ENCODE measurements at regions not wholly inside any gene's neighbourhood (a gene's known extent, or its start where the extent isn't known, plus 50 kb on each side); places are given as distances from the start of the nearest gene placed in this dataset.

DNA sequence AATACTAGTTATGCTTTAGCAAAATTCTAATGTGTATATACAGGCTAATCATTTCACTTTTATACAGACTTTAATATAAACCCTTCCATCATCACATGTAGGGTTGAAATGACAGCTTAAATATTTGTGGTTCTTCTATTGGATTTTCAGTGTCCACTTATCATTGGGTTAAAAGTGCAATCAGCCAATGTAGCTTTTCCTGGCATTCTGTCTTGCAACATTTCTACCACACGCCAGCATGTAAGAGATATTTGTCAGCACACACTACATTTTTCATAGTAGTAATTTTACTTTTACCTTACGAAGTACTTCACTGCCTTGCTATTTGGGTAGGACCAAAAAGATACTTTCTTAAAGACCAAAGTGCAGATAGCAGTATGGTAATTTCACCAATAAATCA, 252.0 kb downstream of the TBX18 start:
- Histone ChIP-seq H2BK5ac (ENCODE audit: low read length) (no peak overlapping the region), H3K79me1 (ENCODE audit: low read depth, low read length) (no peaks in the 10 kb centered on the region), H3K36me3 (replicated peaks in 1 of 2; ENCODE audit: control insufficient read depth in 2 of 2, insufficient read depth in 2 of 2, low read length in 2 of 2) (no peaks in the 10 kb centered on the region), H3K14ac (ENCODE audit: low read length) (no peak overlapping the region), H3K18ac (ENCODE audit: low read length) (no peak overlapping the region), H3K4me3 (ENCODE audit: low read length in 2 of 2) (no peak overlapping the region), H3K23ac (ENCODE audit: low read depth, low read length, poor library complexity) (no peak overlapping the region), H2BK15ac (ENCODE audit: low read length) (no peak overlapping the region), H3K27me3 (ENCODE audit: control insufficient read depth in 3 of 3, insufficient read depth in 3 of 3, low read depth in 1 of 3, low read length in 3 of 3) (no peaks in the 10 kb centered on the region), H3K4me2 (ENCODE audit: insufficient read depth, low read length, poor library complexity, severe bottlenecking) (no peak overlapping the region), H3K27ac (replicated peaks; ENCODE audit: low read length) (no peak overlapping the region), H3K4me1 (ENCODE audit: control insufficient read depth in 2 of 2, insufficient read depth in 1 of 2, low read depth in 1 of 2, low read length in 2 of 2) (no peaks in the 10 kb centered on the region), H2AK5ac (ENCODE audit: low read depth, low read length) (no peak overlapping the region), H4K8ac (ENCODE audit: low read depth, low read length) (no peak overlapping the region), H2BK120ac (ENCODE audit: low read depth, low read length) (no peak overlapping the region), H2BK12ac (ENCODE audit: low read length) (no peak overlapping the region), H4K91ac (ENCODE audit: low read depth, low read length, poor library complexity) (no peak overlapping the region), H3K9ac (ENCODE audit: low read depth, low read length, poor library complexity) (no peak overlapping the region), H3K4ac (ENCODE audit: low read length) (no peak overlapping the region), H3K9me3 (replicated peaks in 1 of 2; ENCODE audit: control insufficient read depth in 2 of 2, insufficient read depth in 1 of 2, low read depth in 1 of 2, low read length in 2 of 2) (no peaks in the 10 kb centered on the region), H2AFZ (ENCODE audit: low read length) (no peak overlapping the region)
- DNase-seq (ENCODE audit: low spot score), result no peak
- WGBS, 2 donors (ENCODE audit: extremely low coverage in 2 of 2, insufficient read length in 2 of 2, insufficient replicate concordance in 1 of 2), result no CpG with 5 or more reads among the region's 2 CpGs

DNA sequence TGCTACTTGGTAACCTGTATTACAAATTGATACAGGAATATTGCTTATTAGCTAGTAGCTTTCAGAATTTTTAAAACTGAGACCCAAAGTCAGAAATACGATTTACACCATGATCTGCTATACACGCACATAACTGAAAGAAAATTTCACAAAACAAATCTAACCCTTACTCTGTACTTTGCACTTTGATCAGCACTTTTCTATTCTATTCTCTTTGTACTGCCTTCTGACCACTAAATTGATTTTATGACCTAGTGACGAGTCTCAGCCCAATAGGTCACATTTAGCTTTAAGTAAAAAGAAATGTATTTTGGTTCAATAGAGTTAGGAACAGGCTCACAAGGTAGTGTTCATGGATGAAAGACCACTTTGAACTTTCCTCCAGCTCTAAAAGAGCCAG, 252.5 kb downstream of the TBX18 start:
- no peak overlapping the region for H2AFZ ChIP-seq (ENCODE audit: low read length)
- H3K27me3 ChIP-seq (ENCODE audit: control insufficient read depth in 3 of 3, insufficient read depth in 3 of 3, low read depth in 1 of 3, low read length in 3 of 3), result no peaks in the 10 kb centered on the region
- no peak for DNase-seq (ENCODE audit: low spot score)
- no peak overlapping the region for H3K23ac ChIP-seq (ENCODE audit: low read depth, low read length, poor library complexity)
- no peak overlapping the region for H3K14ac ChIP-seq (ENCODE audit: low read length)
- H2BK12ac ChIP-seq (ENCODE audit: low read length), result no peak overlapping the region
- WGBS, 2 donors (ENCODE audit: extremely low coverage in 2 of 2, insufficient read length in 2 of 2, insufficient replicate concordance in 1 of 2), result no CpG with 5 or more reads among the region's 3 CpGs
- H3K79me1 ChIP-seq (ENCODE audit: low read depth, low read length), result no peaks in the 10 kb centered on the region
- H2BK15ac ChIP-seq (ENCODE audit: low read length), result no peak overlapping the region
- H3K27ac ChIP-seq (replicated peaks; ENCODE audit: low read length), result no peak overlapping the region
- H4K91ac ChIP-seq (ENCODE audit: low read depth, low read length, poor library complexity), result no peak overlapping the region
- no peak overlapping the region for H3K9ac ChIP-seq (ENCODE audit: low read depth, low read length, poor library complexity)
- no peaks in the 10 kb centered on the region for H3K9me3 ChIP-seq (replicated peaks in 1 of 2; ENCODE audit: control insufficient read depth in 2 of 2, insufficient read depth in 1 of 2, low read depth in 1 of 2, low read length in 2 of 2)
- no peak overlapping the region for H2BK5ac ChIP-seq (ENCODE audit: low read length)
- no peak overlapping the region for H3K4me3 ChIP-seq (ENCODE audit: low read length in 2 of 2)
- H3K36me3 ChIP-seq (replicated peaks in 1 of 2; ENCODE audit: control insufficient read depth in 2 of 2, insufficient read depth in 2 of 2, low read length in 2 of 2), result no peaks in the 10 kb centered on the region
- no peak overlapping the region for H3K18ac ChIP-seq (ENCODE audit: low read length)
- H3K4ac ChIP-seq (ENCODE audit: low read length), result no peak overlapping the region
- no peak overlapping the region for H3K4me2 ChIP-seq (ENCODE audit: insufficient read depth, low read length, poor library complexity, severe bottlenecking)
- no peaks in the 10 kb centered on the region for H3K4me1 ChIP-seq (ENCODE audit: control insufficient read depth in 2 of 2, insufficient read depth in 1 of 2, low read depth in 1 of 2, low read length in 2 of 2)
- no peak overlapping the region for H2BK120ac ChIP-seq (ENCODE audit: low read depth, low read length)
- H2AK5ac ChIP-seq (ENCODE audit: low read depth, low read length), result no peak overlapping the region
- H4K8ac ChIP-seq (ENCODE audit: low read depth, low read length), result no peak overlapping the region

DNA sequence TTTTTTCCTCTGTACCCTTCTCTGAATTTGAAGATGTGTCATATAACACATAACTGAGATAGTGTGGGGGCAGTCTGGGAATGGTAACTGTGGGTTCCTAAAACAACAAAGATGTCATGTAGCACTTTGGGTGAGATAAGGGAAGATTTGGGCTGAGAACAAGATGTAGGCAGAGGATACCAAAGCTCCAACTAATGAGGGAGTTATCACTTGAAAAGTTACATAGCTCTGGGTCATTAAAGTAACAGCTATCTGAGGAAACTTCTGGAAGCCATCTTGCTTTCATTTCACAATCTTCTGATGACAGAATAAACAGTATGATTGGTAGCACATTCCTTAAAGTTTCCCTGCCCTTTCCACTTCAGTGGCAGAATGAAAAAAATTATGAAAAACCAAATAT, 255.4 kb downstream of the TBX18 start:
- Histone ChIP-seq H3K4ac (ENCODE audit: low read length) (no peak overlapping the region), H3K9ac (ENCODE audit: low read depth, low read length, poor library complexity) (no peak overlapping the region), H3K27me3 (ENCODE audit: control insufficient read depth in 3 of 3, insufficient read depth in 3 of 3, low read depth in 1 of 3, low read length in 3 of 3) (no peaks in the 10 kb centered on the region), H3K23ac (ENCODE audit: low read depth, low read length, poor library complexity) (no peak overlapping the region), H3K4me3 (ENCODE audit: low read length in 2 of 2) (no peak overlapping the region), H2BK15ac (ENCODE audit: low read length) (no peak overlapping the region), H2BK120ac (ENCODE audit: low read depth, low read length) (no peak overlapping the region), H3K4me1 (ENCODE audit: control insufficient read depth in 2 of 2, insufficient read depth in 1 of 2, low read depth in 1 of 2, low read length in 2 of 2) (no peaks in the 10 kb centered on the region), H2AK5ac (ENCODE audit: low read depth, low read length) (no peak overlapping the region), H3K9me3 (replicated peaks in 1 of 2; ENCODE audit: control insufficient read depth in 2 of 2, insufficient read depth in 1 of 2, low read depth in 1 of 2, low read length in 2 of 2) (no peaks in the 10 kb centered on the region), H2BK12ac (ENCODE audit: low read length) (no peak overlapping the region), H3K79me1 (ENCODE audit: low read depth, low read length) (no peaks in the 10 kb centered on the region), H2BK5ac (ENCODE audit: low read length) (no peak overlapping the region), H3K4me2 (ENCODE audit: insufficient read depth, low read length, poor library complexity, severe bottlenecking) (no peak overlapping the region), H3K14ac (ENCODE audit: low read length) (no peak overlapping the region), H3K36me3 (replicated peaks in 1 of 2; ENCODE audit: control insufficient read depth in 2 of 2, insufficient read depth in 2 of 2, low read length in 2 of 2) (no peaks in the 10 kb centered on the region), H3K27ac (replicated peaks; ENCODE audit: low read length) (no peak overlapping the region), H2AFZ (ENCODE audit: low read length) (no peak overlapping the region), H4K91ac (ENCODE audit: low read depth, low read length, poor library complexity) (no peak overlapping the region), H3K18ac (ENCODE audit: low read length) (no peak overlapping the region), H4K8ac (ENCODE audit: low read depth, low read length) (no peak overlapping the region)
- DNase-seq (ENCODE audit: low spot score), result no peak

DNA sequence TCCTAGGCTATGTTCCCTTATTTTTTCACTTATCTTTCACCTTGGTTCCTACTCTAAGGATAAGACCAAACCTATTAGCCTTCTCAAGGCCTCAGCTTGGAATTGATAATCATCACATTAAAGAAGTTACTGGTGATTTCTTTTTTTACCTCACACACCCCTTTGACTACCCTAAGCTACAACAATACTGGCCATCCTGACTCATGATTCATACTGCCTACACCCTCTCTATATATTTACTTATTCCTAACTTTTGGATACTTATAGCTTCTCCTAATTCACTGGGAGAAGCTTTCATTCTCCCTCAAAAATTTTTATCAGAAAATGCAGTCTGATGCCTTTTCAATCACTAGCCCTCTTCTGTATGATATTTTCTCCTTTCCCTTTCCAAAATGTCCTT, 256.1 kb downstream of the TBX18 start:
- no peak overlapping the region for H3K18ac ChIP-seq (ENCODE audit: low read length)
- no peak overlapping the region for H3K4me2 ChIP-seq (ENCODE audit: insufficient read depth, low read length, poor library complexity, severe bottlenecking)
- H2BK5ac ChIP-seq (ENCODE audit: low read length), result no peak overlapping the region
- no peak overlapping the region for H3K14ac ChIP-seq (ENCODE audit: low read length)
- H2AK5ac ChIP-seq (ENCODE audit: low read depth, low read length), result no peak overlapping the region
- no peaks in the 10 kb centered on the region for H3K79me1 ChIP-seq (ENCODE audit: low read depth, low read length)
- no peaks in the 10 kb centered on the region for H3K36me3 ChIP-seq (replicated peaks in 1 of 2; ENCODE audit: control insufficient read depth in 2 of 2, insufficient read depth in 2 of 2, low read length in 2 of 2)
- H3K4ac ChIP-seq (ENCODE audit: low read length), result no peak overlapping the region
- H4K91ac ChIP-seq (ENCODE audit: low read depth, low read length, poor library complexity), result no peak overlapping the region
- no peak overlapping the region for H3K23ac ChIP-seq (ENCODE audit: low read depth, low read length, poor library complexity)
- no peak overlapping the region for H3K9ac ChIP-seq (ENCODE audit: low read depth, low read length, poor library complexity)
- no peak overlapping the region for H3K4me3 ChIP-seq (ENCODE audit: low read length in 2 of 2)
- H2BK120ac ChIP-seq (ENCODE audit: low read depth, low read length), result no peak overlapping the region
- no peaks in the 10 kb centered on the region for H3K4me1 ChIP-seq (ENCODE audit: control insufficient read depth in 2 of 2, insufficient read depth in 1 of 2, low read depth in 1 of 2, low read length in 2 of 2)
- H4K8ac ChIP-seq (ENCODE audit: low read depth, low read length), result no peak overlapping the region
- no peaks in the 10 kb centered on the region for H3K9me3 ChIP-seq (replicated peaks in 1 of 2; ENCODE audit: control insufficient read depth in 2 of 2, insufficient read depth in 1 of 2, low read depth in 1 of 2, low read length in 2 of 2)
- no peaks in the 10 kb centered on the region for H3K27me3 ChIP-seq (ENCODE audit: control insufficient read depth in 3 of 3, insufficient read depth in 3 of 3, low read depth in 1 of 3, low read length in 3 of 3)
- H2AFZ ChIP-seq (ENCODE audit: low read length), result no peak overlapping the region
- H3K27ac ChIP-seq (replicated peaks; ENCODE audit: low read length), result no peak overlapping the region
- no peak overlapping the region for H2BK12ac ChIP-seq (ENCODE audit: low read length)
- DNase-seq (ENCODE audit: low spot score), result no peak
- no peak overlapping the region for H2BK15ac ChIP-seq (ENCODE audit: low read length)

Data from neuronal stem cell (in vitro differentiated cells).